Gastroesophageal sphincter (tissue), 4 donors: ENCODE measurements at regions not wholly inside any gene's neighbourhood (a gene's known extent, or its start where the extent isn't known, plus 50 kb on each side); places are given as distances from the start of the nearest gene placed in this dataset.
A peak's percentile ranks its signal among the peaks of the same experiment; 100 is the strongest.

Source experiments
- ATAC-seq: fragments of 150-250 bp; one replicate; pipeline ENCODE4 v1.9.1; 2016; ENCODE audit warnings: mild to moderate bottlenecking, moderate library complexity
- H3K27ac ChIP-seq, 4 donors: fragments of 200-600 bp; sonication (generic) in 3 of 4; 1 replicate in 3 of 4; 2 replicates in 1 of 4; pipeline ENCODE4 v1.5.1; 2016 to 2019
- H3K27me3 ChIP-seq: fragments of 200-600 bp; sonication (generic); one replicate; pipeline ENCODE4 v1.5.1; 2019
- H3K36me3 ChIP-seq, 2 donors: fragments of 200-600 bp; sonication (generic); one replicate each; pipeline ENCODE4 v1.5.1; 2019; ENCODE audit warnings: control low read depth in 1 of 2
- H3K4me1 ChIP-seq, 3 donors: fragments of 200-600 bp; sonication (generic); 1 replicate in 2 of 3; 2 replicates in 1 of 3; pipeline ENCODE4 v1.5.1; 2016 to 2019; ENCODE audit warnings: control low read depth in 2 of 3
- H3K4me3 ChIP-seq, 2 donors: fragments of 200-600 bp; sonication (generic); one replicate each; pipeline ENCODE4 v1.5.1; 2019; ENCODE audit warnings: mild to moderate bottlenecking in 1 of 2, moderate library complexity in 1 of 2
- H3K9me3 ChIP-seq, 3 donors: fragments of 200-600 bp; sonication (generic); one replicate each; pipeline ENCODE4 v1.5.1; 2017 to 2019; ENCODE audit warnings: control low read depth in 2 of 3
- EP300 ChIP-seq: sonication (generic); formaldehyde crosslinking; IDR thresholded peaks from one replicate; pipeline ENCODE4 v1.6.1; 2017; ENCODE audit warnings: antibody characterized with exemption, mild to moderate bottlenecking
- POLR2A ChIP-seq, 2 donors: fragments of 450-650 bp; IDR thresholded peaks; one replicate each; pipeline ENCODE4 v1.6.1; 2017; ENCODE audit warnings: antibody characterized with exemption in 2 of 2, mild to moderate bottlenecking in 2 of 2, moderate library complexity in 1 of 2
- POLR2AphosphoS5 ChIP-seq: sonication (generic); formaldehyde crosslinking; IDR thresholded peaks from one replicate; pipeline ENCODE4 v1.6.1; 2017; ENCODE audit warnings: antibody characterized with exemption
- WGBS, 2 donors: methylation state at CpG; one replicate each; pipeline ENCODE4 v1.1.5; 2018; ENCODE audit warnings: low coverage in 1 of 2; 5-methylcytosine and 5-hydroxymethylcytosine counted together
- TF ChIP-seq, protein P1 (sequence below), 4 experiments: fragments of 200-600 bp in 2 of 4; fragments of 450-650 bp in 2 of 4; sonication (generic) in 1 of 4; IDR thresholded peaks; one replicate each; pipeline ENCODE4 v1.5.1; 2017 to 2019; ENCODE audit warnings: antibody characterized with exemption in 4 of 4, mild to moderate bottlenecking in 2 of 4, moderate library complexity in 2 of 4

GRCh38 chr9:34907044-34907443, 51.0 kb upstream of the PHF24 start:
- Histone ChIP-seq H3K4me3 (no peak overlapping the region), H3K36me3 (no peaks in the 10 kb centered on the region), H3K9me3 (no peaks in the 10 kb centered on the region), H3K27me3 (peaks cover 14% of the 10 kb centered on the region), H3K27ac (no peak overlapping the region), H3K4me1 (no peaks in the 10 kb centered on the region)
- WGBS, 2 donors, result 52 to 74% methylated on average over 2 of the region's 2 CpGs
- no peak for TF ChIP-seq POLR2AphosphoS5
- no peak for TF ChIP-seq POLR2A (IDR thresholded peaks at IDR 0.05)
- TF ChIP-seq, protein P1, sequence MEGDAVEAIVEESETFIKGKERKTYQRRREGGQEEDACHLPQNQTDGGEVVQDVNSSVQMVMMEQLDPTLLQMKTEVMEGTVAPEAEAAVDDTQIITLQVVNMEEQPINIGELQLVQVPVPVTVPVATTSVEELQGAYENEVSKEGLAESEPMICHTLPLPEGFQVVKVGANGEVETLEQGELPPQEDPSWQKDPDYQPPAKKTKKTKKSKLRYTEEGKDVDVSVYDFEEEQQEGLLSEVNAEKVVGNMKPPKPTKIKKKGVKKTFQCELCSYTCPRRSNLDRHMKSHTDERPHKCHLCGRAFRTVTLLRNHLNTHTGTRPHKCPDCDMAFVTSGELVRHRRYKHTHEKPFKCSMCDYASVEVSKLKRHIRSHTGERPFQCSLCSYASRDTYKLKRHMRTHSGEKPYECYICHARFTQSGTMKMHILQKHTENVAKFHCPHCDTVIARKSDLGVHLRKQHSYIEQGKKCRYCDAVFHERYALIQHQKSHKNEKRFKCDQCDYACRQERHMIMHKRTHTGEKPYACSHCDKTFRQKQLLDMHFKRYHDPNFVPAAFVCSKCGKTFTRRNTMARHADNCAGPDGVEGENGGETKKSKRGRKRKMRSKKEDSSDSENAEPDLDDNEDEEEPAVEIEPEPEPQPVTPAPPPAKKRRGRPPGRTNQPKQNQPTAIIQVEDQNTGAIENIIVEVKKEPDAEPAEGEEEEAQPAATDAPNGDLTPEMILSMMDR (IDR thresholded peaks at IDR 0.05), result no peak
- no peak for TF ChIP-seq EP300
- ATAC-seq, result no peak

GRCh38 chr9:34899535-34900158, 58.4 kb upstream of the PHF24 start:
- no peak overlapping the region for H3K4me3 ChIP-seq
- no peaks in the 10 kb centered on the region for H3K36me3 ChIP-seq
- peaks cover 30% of the 10 kb centered on the region for H3K27me3 ChIP-seq
- peak; percentile 96 for ATAC-seq
- no peaks in the 10 kb centered on the region for H3K9me3 ChIP-seq
- WGBS, 2 donors, result 21 to 33% methylated on average over 5 to 6 of the region's 7 CpGs
- TF ChIP-seq, protein P1 (IDR thresholded peaks at IDR 0.05), result peak; percentile 58 to 87 (median 78)
- TF ChIP-seq EP300, result no peak
- TF ChIP-seq POLR2AphosphoS5, result peak; percentile 15
- H3K4me1 ChIP-seq, result no peaks in the 10 kb centered on the region
- H3K27ac ChIP-seq, result no peak overlapping the region

DNA sequence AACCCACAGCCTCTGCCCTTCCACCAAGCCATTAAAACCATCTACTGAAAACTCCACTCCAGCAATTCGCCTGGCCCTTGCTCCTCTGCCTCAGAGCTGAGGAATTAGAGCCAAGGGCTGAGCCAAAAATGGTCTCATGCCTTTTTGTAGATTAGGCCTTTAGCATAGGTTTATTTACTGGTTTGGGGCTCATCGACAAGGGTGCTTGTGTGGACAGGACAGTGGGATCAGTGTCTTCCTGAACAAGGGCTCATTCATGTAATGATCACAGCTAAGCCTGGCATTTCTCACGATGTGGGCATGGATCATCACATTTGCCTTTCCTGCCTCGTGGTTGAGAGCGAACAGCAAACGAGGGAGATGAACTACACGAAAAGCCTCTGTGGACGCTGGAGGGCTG, 59.2 kb upstream of the PHF24 start:
- no peaks in the 10 kb centered on the region for H3K9me3 ChIP-seq
- no peak overlapping the region for H3K27ac ChIP-seq
- 40 to 59% methylated on average over 4 to 7 of the region's 8 CpGs for WGBS, 2 donors
- H3K4me3 ChIP-seq, result no peak overlapping the region
- H3K36me3 ChIP-seq, result no peaks in the 10 kb centered on the region
- peaks cover 32% of the 10 kb centered on the region for H3K27me3 ChIP-seq
- no peak for ATAC-seq
- TF ChIP-seq EP300 (no peak), POLR2A (IDR thresholded peaks at IDR 0.05) (no peak), POLR2AphosphoS5 (no peak)
- TF ChIP-seq, protein P1 (IDR thresholded peaks at IDR 0.05), result no peak
- no peaks in the 10 kb centered on the region for H3K4me1 ChIP-seq

GRCh38 chr9:34896112-34896511, 62.0 kb upstream of the PHF24 start:
- H3K4me1 ChIP-seq, result no peaks in the 10 kb centered on the region
- no peaks in the 10 kb centered on the region for H3K9me3 ChIP-seq
- no peaks in the 10 kb centered on the region for H3K36me3 ChIP-seq
- ATAC-seq, result no peak
- no peak overlapping the region for H3K27ac ChIP-seq
- WGBS, 2 donors, result 45 to 56% methylated on average over 2 of the region's 2 CpGs
- H3K27me3 ChIP-seq, result peaks cover 50% of the 10 kb centered on the region
- H3K4me3 ChIP-seq, result no peak overlapping the region
- no peak for TF ChIP-seq POLR2AphosphoS5
- TF ChIP-seq, protein P1 (IDR thresholded peaks at IDR 0.05), result no peak
- no peak for TF ChIP-seq POLR2A (IDR thresholded peaks at IDR 0.05)
- no peak for TF ChIP-seq EP300

GRCh38 chr9:34892886-34893285, 65.2 kb upstream of the PHF24 start:
- Histone ChIP-seq H3K27me3 (peaks cover 39% of the 10 kb centered on the region), H3K9me3 (no peaks in the 10 kb centered on the region), H3K27ac (no peak overlapping the region), H3K4me1 (no peaks in the 10 kb centered on the region), H3K36me3 (no peaks in the 10 kb centered on the region), H3K4me3 (no peak overlapping the region)
- TF ChIP-seq POLR2AphosphoS5, result no peak
- TF ChIP-seq, protein P1 (IDR thresholded peaks at IDR 0.05), result no peak
- TF ChIP-seq POLR2A (IDR thresholded peaks at IDR 0.05), result no peak
- TF ChIP-seq EP300, result no peak
- 39% methylated on average over 5 of the region's 5 CpGs; no CpG with 5 or more reads in 1 of the 2 donors for WGBS, 2 donors
- peak; percentile 35 for ATAC-seq
